ENCODE measurements at regions not wholly inside any gene's neighbourhood (a gene's known extent, or its start where the extent isn't known, plus 50 kb on each side); places are given as distances from the start of the nearest gene placed in this dataset.
A peak's percentile ranks its signal among the peaks of the same experiment; 100 is the strongest.

GRCh38 chr16:85988723-85989313, 89.9 kb downstream of the IRF8 start (continued):
- TF ChIP-seq REST (IDR thresholded peaks at IDR 0.05; ENCODE audit: low read depth, low read length), result peak; percentile 14; the same call in 1 of the 2 replicates
- TF ChIP-seq, protein P1, sequence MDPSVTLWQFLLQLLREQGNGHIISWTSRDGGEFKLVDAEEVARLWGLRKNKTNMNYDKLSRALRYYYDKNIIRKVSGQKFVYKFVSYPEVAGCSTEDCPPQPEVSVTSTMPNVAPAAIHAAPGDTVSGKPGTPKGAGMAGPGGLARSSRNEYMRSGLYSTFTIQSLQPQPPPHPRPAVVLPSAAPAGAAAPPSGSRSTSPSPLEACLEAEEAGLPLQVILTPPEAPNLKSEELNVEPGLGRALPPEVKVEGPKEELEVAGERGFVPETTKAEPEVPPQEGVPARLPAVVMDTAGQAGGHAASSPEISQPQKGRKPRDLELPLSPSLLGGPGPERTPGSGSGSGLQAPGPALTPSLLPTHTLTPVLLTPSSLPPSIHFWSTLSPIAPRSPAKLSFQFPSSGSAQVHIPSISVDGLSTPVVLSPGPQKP (IDR thresholded peaks at IDR 0.05; ENCODE audit: low read depth, low read length), result no peak
- no peak for TF ChIP-seq SMAD1 (IDR thresholded peaks at IDR 0.05; ENCODE audit: low read depth, partially characterized antibody)
- TF ChIP-seq MEF2B (IDR thresholded peaks at IDR 0.05; ENCODE audit: partially characterized antibody, poor library complexity, severe bottlenecking), result peak; percentile 77
- TF ChIP-seq MYC (IDR thresholded peaks at IDR 0.05; ENCODE audit: insufficient read depth, insufficient read length, insufficient replicate concordance, low read length, severe bottlenecking), result no peak
- TF ChIP-seq SMC3 (IDR thresholded peaks at IDR 0.05; ENCODE audit: borderline replicate concordance, low read length), result no peak; the same call in 1 of the 2 replicates
- TF ChIP-seq EP300 (IDR thresholded peaks at IDR 0.05; ENCODE audit: borderline replicate concordance in 1 of 2, control insufficient read depth in 1 of 2, low read depth in 2 of 2, low read length in 2 of 2), result peak; percentile 74 to 81; a peak in 1 of 4 replicates
- TF ChIP-seq, protein P2, sequence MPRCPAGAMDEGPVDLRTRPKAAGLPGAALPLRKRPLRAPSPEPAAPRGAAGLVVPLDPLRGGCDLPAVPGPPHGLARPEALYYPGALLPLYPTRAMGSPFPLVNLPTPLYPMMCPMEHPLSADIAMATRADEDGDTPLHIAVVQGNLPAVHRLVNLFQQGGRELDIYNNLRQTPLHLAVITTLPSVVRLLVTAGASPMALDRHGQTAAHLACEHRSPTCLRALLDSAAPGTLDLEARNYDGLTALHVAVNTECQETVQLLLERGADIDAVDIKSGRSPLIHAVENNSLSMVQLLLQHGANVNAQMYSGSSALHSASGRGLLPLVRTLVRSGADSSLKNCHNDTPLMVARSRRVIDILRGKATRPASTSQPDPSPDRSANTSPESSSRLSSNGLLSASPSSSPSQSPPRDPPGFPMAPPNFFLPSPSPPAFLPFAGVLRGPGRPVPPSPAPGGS (IDR thresholded peaks at IDR 0.05; ENCODE audit: borderline replicate concordance, insufficient read depth, low read depth, low read length, poor library complexity, severe bottlenecking), result no peak
- TF ChIP-seq NFXL1 (IDR thresholded peaks at IDR 0.05; ENCODE audit: borderline replicate concordance), result no peak
- TF ChIP-seq ATF7 (IDR thresholded peaks at IDR 0.05; ENCODE audit: low read depth), result peak; percentile 66
- peak; percentile 85; the same call in 1 of the 2 replicates for TF ChIP-seq NBN (IDR thresholded peaks at IDR 0.05)
- TF ChIP-seq ASH2L (IDR thresholded peaks at IDR 0.05; ENCODE audit: borderline replicate concordance, low read depth), result 0 out of 2 replicates have a peak, but pooled peaks have one; percentile 53
- TF ChIP-seq EZH2 (IDR thresholded peaks at IDR 0.05; ENCODE audit: borderline replicate concordance, control insufficient read depth, low read depth, low read length), result no peak
- no peak; the same call in 1 of the 2 replicates for TF ChIP-seq RB1 (IDR thresholded peaks at IDR 0.05; ENCODE audit: borderline replicate concordance)
- TF ChIP-seq KLF5 (IDR thresholded peaks at IDR 0.05; ENCODE audit: partially characterized antibody), result peak; percentile 25
- TF ChIP-seq JUND (IDR thresholded peaks at IDR 0.05; ENCODE audit: low read depth, low read length), result no peak
- no peak for TF ChIP-seq ESRRA (IDR thresholded peaks at IDR 0.05; ENCODE audit: low read length)
- TF ChIP-seq POU2F2 (IDR thresholded peaks at IDR 0.05; ENCODE audit: borderline replicate concordance, low read depth, low read length), result no peak; the same call in 2 of the 3 replicates
- TF ChIP-seq, protein P3, sequence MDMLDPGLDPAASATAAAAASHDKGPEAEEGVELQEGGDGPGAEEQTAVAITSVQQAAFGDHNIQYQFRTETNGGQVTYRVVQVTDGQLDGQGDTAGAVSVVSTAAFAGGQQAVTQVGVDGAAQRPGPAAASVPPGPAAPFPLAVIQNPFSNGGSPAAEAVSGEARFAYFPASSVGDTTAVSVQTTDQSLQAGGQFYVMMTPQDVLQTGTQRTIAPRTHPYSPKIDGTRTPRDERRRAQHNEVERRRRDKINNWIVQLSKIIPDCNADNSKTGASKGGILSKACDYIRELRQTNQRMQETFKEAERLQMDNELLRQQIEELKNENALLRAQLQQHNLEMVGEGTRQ (IDR thresholded peaks at IDR 0.05; ENCODE audit: borderline replicate concordance, low read depth, low read length), result no peak
- no peak for TF ChIP-seq KDM1A (IDR thresholded peaks at IDR 0.05; ENCODE audit: borderline replicate concordance)
- TF ChIP-seq NFIC (IDR thresholded peaks at IDR 0.05; ENCODE audit: low read depth, low read length), result no peak
- no peak for TF ChIP-seq SUPT20H (IDR thresholded peaks at IDR 0.05; ENCODE audit: borderline replicate concordance, control insufficient read depth, low read depth, low read length)

All from GM12878 (cell line).